RWPE1 (cell line): ENCODE measurements at regions not wholly inside any gene's neighbourhood (a gene's known extent, or its start where the extent isn't known, plus 50 kb on each side); places are given as distances from the start of the nearest gene placed in this dataset.

ENCODE experiments used
- CTCF ChIA-PET: fragments of 350-600 bp; sonication (Branson Sonifier 250); formaldehyde crosslinking; extraction: SDS; loops from one replicate; lab custom pipeline; 2021; lab: Yijun Ruan, JAX
- POLR2A ChIA-PET: fragments of 400-600 bp; formaldehyde crosslinking; extraction: SDS; loops from one replicate; lab custom pipeline; 2020; ENCODE audit warnings: antibody characterized with exemption; ENCODE audit not compliant: low non-redundant PET; lab: Yijun Ruan, JAX
- DNase-seq: peaks from one replicate; pipeline ENCODE4 v3.0.0; 2012; ENCODE audit warnings: low spot score
- H3K27ac ChIP-seq: fragments of 450-650 bp; 2 replicates; pipeline ENCODE4 v1.5.1; 2017
- CTCF ChIP-seq: fragments of 450-650 bp; conservative IDR thresholded peaks from 2 replicates; pipeline ENCODE4 v1.5.1; 2017; ENCODE audit warnings: low read depth, mild to moderate bottlenecking

- TF ChIP-seq CTCF = no peak
- ChIA-PET POLR2A (no interaction called here), CTCF (no interaction called here)
- H3K27ac ChIP-seq = no peak overlapping the region
- no peak for DNase-seq
These were observed 327.3 kb upstream of the TRAM1L1 start for GRCh38 chr4:117412661-117413060.

GRCh38 chr4:117417856-117418255 lies 332.5 kb upstream of the TRAM1L1 start:
- TF ChIP-seq CTCF = no peak
- CTCF ChIA-PET = no interaction called here
- POLR2A ChIA-PET = no interaction called here
- no peak for DNase-seq
- H3K27ac ChIP-seq = no peak overlapping the region

- DNase-seq = no peak
- POLR2A ChIA-PET = no interaction called here
- CTCF ChIA-PET = no interaction called here
- TF ChIP-seq CTCF = no peak
- no peak overlapping the region for H3K27ac ChIP-seq
These were observed 335.6 kb upstream of the TRAM1L1 start for GRCh38 chr4:117420948-117421347.

GRCh38 chr4:117421706-117422105 lies 336.3 kb upstream of the TRAM1L1 start:
- CTCF ChIA-PET = no interaction called here
- DNase-seq = no peak
- no peak for TF ChIP-seq CTCF

GRCh38 chr4:117422297-117422696 lies 336.9 kb upstream of the TRAM1L1 start:
- no peak for DNase-seq
- CTCF ChIA-PET = no interaction called here
- H3K27ac ChIP-seq = no peak overlapping the region
- TF ChIP-seq CTCF = no peak
- POLR2A ChIA-PET = no interaction called here

More at GRCh38 chr4:117421706-117422105, 336.3 kb upstream of the TRAM1L1 start:
- POLR2A ChIA-PET = no interaction called here
- no peak overlapping the region for H3K27ac ChIP-seq

- DNase-seq = no peak
- H3K27ac ChIP-seq = no peak overlapping the region
- TF ChIP-seq CTCF = no peak
- POLR2A ChIA-PET = no interaction called here
- CTCF ChIA-PET = no interaction called here
These were observed 340.3 kb upstream of the TRAM1L1 start for GRCh38 chr4:117425636-117426035.

- TF ChIP-seq CTCF = no peak
- ChIA-PET CTCF (no interaction called here), POLR2A (no interaction called here)
- H3K27ac ChIP-seq = no peak overlapping the region
- DNase-seq = no peak
These were observed 343.2 kb upstream of the TRAM1L1 start for GRCh38 chr4:117428536-117428935.
